H1 (cell line): ENCODE measurements at regions not wholly inside any gene's neighbourhood (a gene's known extent, or its start where the extent isn't known, plus 50 kb on each side); places are given as distances from the start of the nearest gene placed in this dataset.

Experiments
- CTCF ChIA-PET: fragments of 300-600 bp; sonication (Branson Sonifier 250); formaldehyde crosslinking; loops from one replicate; lab custom pipeline; 2021; ENCODE audit not compliant: partially characterized antibody; lab: Charles Lee
- POLR2A ChIA-PET: fragments of 300-600 bp; sonication (Branson Sonifier 250); formaldehyde crosslinking; loops from one replicate; lab custom pipeline; 2021; ENCODE audit warnings: inconsistent platforms; ENCODE audit not compliant: partially characterized antibody; lab: Charles Lee
- DNase-seq, 2 experiments: peaks; one replicate each; pipeline versions ENCODE4 v3.0.0 to v3.0.0-alpha.2; 2010 to 2022; ENCODE audit warnings: low spot score in 2 of 2, low read depth in 1 of 2, mixed read lengths in 1 of 2
- FAIRE-seq: peaks from 2 replicates; lab custom pipeline; 2011; peaks lifted over from hg19 to GRCh38; lab: Jason Lieb, UNC
- H2AFZ ChIP-seq: 2 replicates; pipeline ENCODE4 v1.8.1; 2012; ENCODE audit warnings: low read length, inconsistent platforms
- H2AK5ac ChIP-seq: 2 replicates; pipeline ENCODE4 v1.6.1; 2013; ENCODE audit warnings: low read depth, low read length
- H2BK120ac ChIP-seq: replicated peaks from 2 replicates; pipeline ENCODE3; 2013; ENCODE audit warnings: low read depth, low read length, inconsistent platforms
- H2BK12ac ChIP-seq: 2 replicates; pipeline ENCODE4 v1.6.1; 2013; ENCODE audit warnings: low read depth, low read length
- H2BK15ac ChIP-seq: 2 replicates; pipeline ENCODE4 v1.6.1; 2013; ENCODE audit warnings: low read length
- H2BK20ac ChIP-seq: 2 replicates; pipeline ENCODE4 v1.6.1; 2013; ENCODE audit warnings: low read length
- H2BK5ac ChIP-seq: 2 replicates; pipeline ENCODE4 v1.6.1; 2013; ENCODE audit warnings: low read depth, low read length
- H3K14ac ChIP-seq: 2 replicates; pipeline ENCODE4 v1.6.1; 2013; ENCODE audit warnings: inconsistent platforms; ENCODE audit not compliant: insufficient read length
- H3K18ac ChIP-seq: 2 replicates; pipeline ENCODE4 v1.6.1; 2013; ENCODE audit warnings: low read length; ENCODE audit errors: extremely low read depth
- H3K23ac ChIP-seq: 2 replicates; pipeline ENCODE4 v1.6.1; 2013; ENCODE audit warnings: inconsistent platforms; ENCODE audit not compliant: insufficient read length
- H3K23me2 ChIP-seq: 2 replicates; pipeline ENCODE4 v1.6.1; 2013; ENCODE audit warnings: low read depth, low read length
- H3K27ac ChIP-seq: 2 replicates; pipeline ENCODE4 v1.6.1; 2011; ENCODE audit warnings: low read depth, low read length, inconsistent platforms
- H3K27me3 ChIP-seq, 4 experiments: replicated peaks in 1 of 4; 1 replicate in 1 of 4; 2 replicates in 3 of 4; pipeline versions ENCODE4 v1.6.1 to v1.8.1; 2011 to 2013; ENCODE audit warnings: low read length in 3 of 4, mild to moderate bottlenecking in 3 of 4, inconsistent platforms in 2 of 4, mixed read lengths in 2 of 4, moderate library complexity in 1 of 4; ENCODE audit not compliant: control insufficient read depth in 3 of 4, insufficient read depth in 3 of 4; ENCODE audit errors: extremely low read depth in 1 of 4
- H3K36me3 ChIP-seq, 4 experiments: 2 replicates each; pipeline versions ENCODE4 v1.6.1 to v1.8.1; 2011 to 2013; ENCODE audit warnings: mild to moderate bottlenecking in 4 of 4, low read length in 3 of 4, moderate library complexity in 2 of 4, control low read depth in 1 of 4, inconsistent platforms in 1 of 4; ENCODE audit not compliant: insufficient read depth in 4 of 4, control insufficient read depth in 2 of 4
- H3K4ac ChIP-seq: replicated peaks from 2 replicates; pipeline ENCODE3; 2013; ENCODE audit warnings: low read length, low read depth, mixed read lengths, inconsistent platforms; ENCODE audit not compliant: insufficient read length
- H3K4me1 ChIP-seq, 4 experiments: replicated peaks in 1 of 4; 1 replicate in 1 of 4; 2 replicates in 3 of 4; pipeline versions ENCODE4 v1.6.1 to v1.8.1; 2011 to 2013; ENCODE audit warnings: low read length in 3 of 4, inconsistent platforms in 2 of 4, mixed read lengths in 1 of 4; ENCODE audit not compliant: insufficient read depth in 4 of 4, control insufficient read depth in 3 of 4
- H3K4me2 ChIP-seq, 2 experiments: 2 replicates each; pipeline versions ENCODE4 v1.6.1 to v1.8.1; 2011 to 2013; ENCODE audit warnings: low read depth in 2 of 2, low read length in 2 of 2, control low read depth in 1 of 2, inconsistent platforms in 1 of 2, mild to moderate bottlenecking in 1 of 2; ENCODE audit not compliant: insufficient read depth in 1 of 2
- H3K4me3 ChIP-seq, 4 experiments: fragments of 200-600, 300-600 bp in 1 of 4; sonication (generic), shearing (Covaris generic), sonication (Bioruptor Twin) in 1 of 4; 2 replicates each; pipeline versions ENCODE4 v1.5.1 to v1.8.1; 2011 to 2016; ENCODE audit warnings: low read length in 4 of 4, low read depth in 3 of 4, control low read depth in 2 of 4, inconsistent platforms in 2 of 4, mild to moderate bottlenecking in 2 of 4, mixed read lengths in 1 of 4, moderate library complexity in 1 of 4; ENCODE audit not compliant: insufficient read depth in 2 of 4; ENCODE audit errors: extremely low read depth in 1 of 4
- H3K56ac ChIP-seq: replicated peaks from 2 replicates; pipeline ENCODE3; 2013; ENCODE audit warnings: low read depth, mild to moderate bottlenecking, mixed read lengths, low read length, inconsistent platforms; ENCODE audit not compliant: insufficient read length
- H3K79me1 ChIP-seq: 2 replicates; pipeline ENCODE4 v1.6.1; 2013; ENCODE audit warnings: low read depth, low read length, control low read depth
- H3K79me2 ChIP-seq, 2 experiments: 2 replicates each; pipeline versions ENCODE4 v1.6.1 to v1.8.1; 2012 to 2013; ENCODE audit warnings: low read length in 2 of 2, mild to moderate bottlenecking in 2 of 2, inconsistent platforms in 1 of 2; ENCODE audit not compliant: insufficient read depth in 2 of 2, control insufficient read depth in 1 of 2
- H3K9ac ChIP-seq, 4 experiments: replicated peaks in 1 of 4; 1 replicate in 1 of 4; 2 replicates in 3 of 4; pipeline versions ENCODE4 v1.6.1 to v1.8.1; 2011 to 2013; ENCODE audit warnings: low read depth in 3 of 4, low read length in 3 of 4, control low read depth in 2 of 4, mild to moderate bottlenecking in 2 of 4, moderate library complexity in 2 of 4, inconsistent platforms in 1 of 4; ENCODE audit errors: extremely low read depth in 1 of 4
- H3K9me3 ChIP-seq, 2 experiments: 2 replicates each; pipeline versions ENCODE4 v1.6.1 to v1.8.1; 2012 to 2013; ENCODE audit warnings: mild to moderate bottlenecking in 2 of 2, moderate library complexity in 2 of 2, control low read depth in 1 of 2, inconsistent platforms in 1 of 2, low read depth in 1 of 2, low read length in 1 of 2, mixed read lengths in 1 of 2; ENCODE audit not compliant: insufficient read depth in 2 of 2
- H4K20me1 ChIP-seq, 2 experiments: replicated peaks in 1 of 2; 2 replicates each; pipeline versions ENCODE3 to v1.8.1; 2011 to 2013; ENCODE audit warnings: inconsistent platforms in 2 of 2, low read length in 2 of 2, mild to moderate bottlenecking in 1 of 2; ENCODE audit not compliant: insufficient read depth in 2 of 2, control insufficient read depth in 1 of 2
- H4K5ac ChIP-seq: 2 replicates; pipeline ENCODE4 v1.6.1; 2013; ENCODE audit warnings: low read length, low read depth, mixed read lengths, inconsistent platforms; ENCODE audit not compliant: insufficient read length
- H4K8ac ChIP-seq: 2 replicates; pipeline ENCODE4 v1.8.0; 2013; ENCODE audit warnings: mild to moderate bottlenecking, moderate library complexity, low read length, inconsistent platforms; ENCODE audit not compliant: insufficient read depth; ENCODE audit errors: extremely low read depth
- H4K91ac ChIP-seq: replicated peaks from 2 replicates; pipeline ENCODE3; 2013; ENCODE audit warnings: low read length, mixed read lengths, inconsistent platforms; ENCODE audit not compliant: insufficient read length
- CBX5 ChIP-seq: fragments of 300-800, 300-1000 bp; sonication (generic); IDR thresholded peaks from 2 replicates; pipeline ENCODE4 v1.7.1; 2016; ENCODE audit warnings: antibody characterized with exemption, low read length, low read depth
- CREB1 ChIP-seq: IDR thresholded peaks from 2 replicates; pipeline ENCODE4 v1.6.1; 2012; ENCODE audit warnings: inconsistent platforms
- EP300 ChIP-seq, 2 experiments: IDR thresholded peaks; 1 replicate in 1 of 2; 2 replicates in 1 of 2; pipeline ENCODE4 v1.6.1; 2011 to 2012; ENCODE audit warnings: low read depth in 2 of 2, low read length in 2 of 2, mild to moderate bottlenecking in 2 of 2, borderline replicate concordance in 1 of 2, inconsistent platforms in 1 of 2, moderate library complexity in 1 of 2
- GABPA ChIP-seq: IDR thresholded peaks from 2 replicates; pipeline ENCODE4 v1.6.1; 2011; ENCODE audit warnings: mild to moderate bottlenecking, low read length, moderate library complexity, borderline replicate concordance; ENCODE audit not compliant: insufficient read depth
- KDM1A ChIP-seq: fragments of 200-600, 300-600 bp; sonication (generic); IDR thresholded peaks from 2 replicates; pipeline ENCODE4 v1.7.1; 2016; ENCODE audit warnings: mild to moderate bottlenecking, low read length, borderline replicate concordance
- PHF8 ChIP-seq: fragments of 200-600 bp; sonication (generic); conservative IDR thresholded peaks from 2 replicates; pipeline ENCODE4 v1.7.1; 2012; ENCODE audit warnings: low read depth, mild to moderate bottlenecking, inconsistent platforms, low read length, moderate library complexity
- POLR2A ChIP-seq, 2 experiments: IDR thresholded peaks; 1 replicate in 1 of 2; 2 replicates in 1 of 2; pipeline ENCODE4 v1.6.1; 2011; ENCODE audit warnings: low read depth in 2 of 2, low read length in 2 of 2, mild to moderate bottlenecking in 2 of 2; ENCODE audit errors: control extremely low read depth in 1 of 2
- POU5F1 ChIP-seq: IDR thresholded peaks from 2 replicates; pipeline ENCODE4 v1.6.1; 2011; ENCODE audit warnings: low read depth, mild to moderate bottlenecking, low read length, moderate library complexity
- SIRT6 ChIP-seq: IDR thresholded peaks from one replicate; pipeline ENCODE4 v1.7.1; 2012; ENCODE audit warnings: low read length, inconsistent platforms
- SRF ChIP-seq: IDR thresholded peaks from 2 replicates; pipeline ENCODE4 v1.6.1; 2011; ENCODE audit warnings: mild to moderate bottlenecking, low read depth, low read length, moderate library complexity
- YY1 ChIP-seq: IDR thresholded peaks from 2 replicates; pipeline ENCODE4 v1.6.1; 2011; ENCODE audit warnings: low read depth, mild to moderate bottlenecking, low read length
- WGBS, 2 experiments: shearing (Covaris generic) in 1 of 2; methylation state at CpG; one replicate each; pipeline versions ENCODE4 v1.1.6 to v1.1.7; 2013 to 2015; ENCODE audit warnings: low lambda C conversion rate in 2 of 2, mixed read lengths in 2 of 2, inconsistent platforms in 1 of 2, low coverage in 1 of 2, missing lambda C conversion rate in 1 of 2; ENCODE audit not compliant: insufficient replicate concordance in 2 of 2, insufficient coverage in 1 of 2, insufficient read length in 1 of 2; ENCODE audit errors: extremely low coverage in 1 of 2, missing lambda C conversion rate in 1 of 2; 5-methylcytosine and 5-hydroxymethylcytosine counted together
- TF ChIP-seq, protein P1 (sequence below): IDR thresholded peaks from 2 replicates; pipeline ENCODE4 v1.6.1; 2011; ENCODE audit warnings: low read depth, mild to moderate bottlenecking, low read length; ENCODE audit not compliant: insufficient read depth
- TF ChIP-seq, protein P2 (sequence below): IDR thresholded peaks from 2 replicates; pipeline ENCODE4 v1.6.1; 2012; ENCODE audit warnings: low read length, inconsistent platforms

DNA sequence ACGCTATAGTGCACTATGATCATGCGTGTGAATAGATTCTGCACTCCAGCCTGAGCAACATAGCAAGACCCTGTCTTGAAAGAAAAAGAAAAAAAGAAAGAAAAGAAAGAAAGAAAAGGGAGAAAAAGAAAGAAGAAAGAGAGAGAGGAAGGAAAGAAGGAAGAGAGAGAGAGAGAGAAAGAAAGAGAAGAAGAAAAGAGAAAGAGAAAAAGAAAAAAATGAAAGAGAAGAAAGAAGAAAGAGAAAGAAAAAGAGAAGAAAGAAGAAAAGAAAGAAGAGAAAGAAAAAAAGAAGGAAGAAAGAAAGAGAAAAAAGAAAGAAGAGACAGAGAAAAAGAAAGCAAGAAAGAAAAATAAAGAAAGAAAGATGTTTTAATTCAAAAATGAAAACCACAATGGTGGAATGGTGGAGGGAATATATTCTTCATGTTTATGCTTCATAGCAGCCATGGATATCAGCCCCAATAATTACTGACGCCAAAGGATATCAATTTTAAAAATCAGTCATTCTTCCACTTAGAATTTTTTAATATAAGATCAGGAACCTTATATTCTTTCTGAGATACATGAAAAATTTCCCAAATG is 168.7 kb upstream of the TBCA start:
- 86% methylated on average over 3 of the region's 3 CpGs; no CpG with 5 or more reads in 1 of the 2 experiments for WGBS, 2 experiments
- POLR2A ChIA-PET: no interaction called here
- FAIRE-seq (no peak), DNase-seq (no peak)
- no peak overlapping the region for H2BK5ac ChIP-seq
- H2AK5ac ChIP-seq: no peak overlapping the region
- H3K79me1 ChIP-seq: no peaks in the 10 kb centered on the region
- H2BK20ac ChIP-seq: no peak overlapping the region
- no peak overlapping the region for H2BK15ac ChIP-seq
- no peak overlapping the region for H3K4ac ChIP-seq
- H3K36me3 ChIP-seq: no peaks in the 10 kb centered on the region
- H4K8ac ChIP-seq: no peak overlapping the region
- H3K27me3 ChIP-seq: no peaks in the 10 kb centered on the region
- no peaks in the 10 kb centered on the region for H4K20me1 ChIP-seq
- no peak overlapping the region for H2BK12ac ChIP-seq
- H3K9ac ChIP-seq: no peak overlapping the region
- CTCF ChIA-PET: interaction anchor here (0.8 kb wide), 1 partner anchor 183 kb away, joined by 3 read pairs; no protein-coding TSS in a partner anchor
- H2BK120ac ChIP-seq: no peak overlapping the region
- H3K14ac ChIP-seq: no peak overlapping the region
- H3K56ac ChIP-seq: no peak overlapping the region
- no peak overlapping the region for H4K5ac ChIP-seq
- H2AFZ ChIP-seq: no peak overlapping the region
- H3K23me2 ChIP-seq: no peaks in the 10 kb centered on the region
- no peak overlapping the region for H3K23ac ChIP-seq
- H3K4me1 ChIP-seq: no peaks in the 10 kb centered on the region
- H4K91ac ChIP-seq: no peak overlapping the region
- no peak overlapping the region for H3K27ac ChIP-seq
- no peak overlapping the region for H3K4me2 ChIP-seq
- H3K79me2 ChIP-seq: no peaks in the 10 kb centered on the region
- no peaks in the 10 kb centered on the region for H3K9me3 ChIP-seq
- H3K18ac ChIP-seq: no peak overlapping the region
- no peak overlapping the region for H3K4me3 ChIP-seq
- TF ChIP-seq GABPA: no peak
- no peak for TF ChIP-seq EP300 (IDR thresholded peaks at IDR 0.05; ENCODE audit: borderline replicate concordance in 1 of 2, low read depth in 2 of 2, low read length in 2 of 2)
- no peak for TF ChIP-seq KDM1A
- no peak for TF ChIP-seq POLR2A (IDR thresholded peaks at IDR 0.05; ENCODE audit: control extremely low read depth in 1 of 2, low read depth in 2 of 2, low read length in 2 of 2)
- no peak for TF ChIP-seq PHF8
- TF ChIP-seq, protein P1, sequence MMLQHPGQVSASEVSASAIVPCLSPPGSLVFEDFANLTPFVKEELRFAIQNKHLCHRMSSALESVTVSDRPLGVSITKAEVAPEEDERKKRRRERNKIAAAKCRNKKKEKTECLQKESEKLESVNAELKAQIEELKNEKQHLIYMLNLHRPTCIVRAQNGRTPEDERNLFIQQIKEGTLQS: no peak
- no peak for TF ChIP-seq CBX5
- TF ChIP-seq, protein P2, sequence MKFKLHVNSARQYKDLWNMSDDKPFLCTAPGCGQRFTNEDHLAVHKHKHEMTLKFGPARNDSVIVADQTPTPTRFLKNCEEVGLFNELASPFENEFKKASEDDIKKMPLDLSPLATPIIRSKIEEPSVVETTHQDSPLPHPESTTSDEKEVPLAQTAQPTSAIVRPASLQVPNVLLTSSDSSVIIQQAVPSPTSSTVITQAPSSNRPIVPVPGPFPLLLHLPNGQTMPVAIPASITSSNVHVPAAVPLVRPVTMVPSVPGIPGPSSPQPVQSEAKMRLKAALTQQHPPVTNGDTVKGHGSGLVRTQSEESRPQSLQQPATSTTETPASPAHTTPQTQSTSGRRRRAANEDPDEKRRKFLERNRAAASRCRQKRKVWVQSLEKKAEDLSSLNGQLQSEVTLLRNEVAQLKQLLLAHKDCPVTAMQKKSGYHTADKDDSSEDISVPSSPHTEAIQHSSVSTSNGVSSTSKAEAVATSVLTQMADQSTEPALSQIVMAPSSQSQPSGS: no peak
- TF ChIP-seq CREB1: no peak
- no peak for TF ChIP-seq SRF
- TF ChIP-seq SIRT6: no peak
- no peak for TF ChIP-seq POU5F1
- no peak for TF ChIP-seq YY1
